ENCODE measurements at regions not wholly inside any gene's neighbourhood (a gene's known extent, or its start where the extent isn't known, plus 50 kb on each side); places are given as distances from the start of the nearest gene placed in this dataset.

- H3K27me3 Mint-ChIP-seq (ENCODE audit: insufficient read depth, low read depth, poor library complexity) = peaks cover 3% of the 10 kb centered on the region
- DNase-seq (ENCODE audit: low spot score) (no peak), ATAC-seq (no peak)
- Histone ChIP-seq H4K20me1 (replicated peaks; ENCODE audit: insufficient read depth) (no peaks in the 10 kb centered on the region), H3K27me3 (ENCODE audit: insufficient read depth) (no peaks in the 10 kb centered on the region), H3K4me1 (ENCODE audit: insufficient read depth) (no peaks in the 10 kb centered on the region), H3K79me2 (replicated peaks; ENCODE audit: insufficient read depth) (no peaks in the 10 kb centered on the region), H3K27ac (ENCODE audit: low read depth) (no peak overlapping the region), H3K36me3 (ENCODE audit: insufficient read depth) (no peaks in the 10 kb centered on the region), H3F3A (replicated peaks; ENCODE audit: low read depth) (no peaks in the 10 kb centered on the region), H3K9me2 (ENCODE audit: insufficient read depth) (no peaks in the 10 kb centered on the region), H3K4me3 (no peak overlapping the region), H3K4me2 (no peak overlapping the region), H2AFZ (no peak overlapping the region)
- no peaks in the 10 kb centered on the region for H3K9me3 Mint-ChIP-seq
- no peak for TF ChIP-seq ZNF114 (CRISPR knock-in tag; IDR thresholded peaks at IDR 0.05)
- TF ChIP-seq EZH2 (IDR thresholded peaks at IDR 0.05; ENCODE audit: low read depth, unreplicated experiment) = no peak
- no peak overlapping the region for H3K27ac Mint-ChIP-seq
- H3K36me3 Mint-ChIP-seq (ENCODE audit: low read depth) = no peaks in the 10 kb centered on the region
- H3K4me1 Mint-ChIP-seq = no peaks in the 10 kb centered on the region
- H3K4me3 Mint-ChIP-seq = no peak overlapping the region
Measured at GRCh38 chr14:42814817-42815216, 1208.1 kb downstream of the LRFN5 start.

- H3K9me3 Mint-ChIP-seq = no peaks in the 10 kb centered on the region
- H3K27ac Mint-ChIP-seq = no peak overlapping the region
- peaks cover 4% of the 10 kb centered on the region; the same call in 1 of the 2 replicates for H3K9me2 ChIP-seq (ENCODE audit: insufficient read depth)
- no peak overlapping the region for H3K4me3 Mint-ChIP-seq
- H3K27me3 Mint-ChIP-seq (ENCODE audit: insufficient read depth, low read depth, poor library complexity) = peaks cover 3% of the 10 kb centered on the region
- ATAC-seq (no peak), DNase-seq (ENCODE audit: low spot score) (no peak)
- H4K20me1 ChIP-seq (replicated peaks; ENCODE audit: insufficient read depth) = no peaks in the 10 kb centered on the region
- TF ChIP-seq REST (IDR thresholded peaks at IDR 0.05; ENCODE audit: unreplicated experiment) (no peak), ZNF462 (CRISPR knock-in tag; IDR thresholded peaks at IDR 0.05) (no peak), ZNF114 (CRISPR knock-in tag; IDR thresholded peaks at IDR 0.05) (no peak), CTCF (conservative IDR thresholded peaks at IDR 0.05; ENCODE audit: low read depth in 2 of 2) (no peak)
- no peaks in the 10 kb centered on the region for H3K79me2 ChIP-seq (replicated peaks; ENCODE audit: insufficient read depth)
- H3K4me3 ChIP-seq = no peak overlapping the region
- no peak overlapping the region for H3K4me2 ChIP-seq
- peak overlapping the region; percentile 53 for H2AFZ ChIP-seq
- H3F3A ChIP-seq (replicated peaks; ENCODE audit: low read depth) = no peaks in the 10 kb centered on the region
- H3K27me3 ChIP-seq (ENCODE audit: insufficient read depth) = no peaks in the 10 kb centered on the region
- H3K36me3 ChIP-seq (ENCODE audit: insufficient read depth) = no peaks in the 10 kb centered on the region
- H3K36me3 Mint-ChIP-seq (ENCODE audit: low read depth) = no peaks in the 10 kb centered on the region
- H3K4me1 ChIP-seq (ENCODE audit: insufficient read depth) = peaks cover 7% of the 10 kb centered on the region; the same call in 1 of the 2 replicates
- H3K4me1 Mint-ChIP-seq = peaks cover 10% of the 10 kb centered on the region
- no peak overlapping the region for H3K27ac ChIP-seq (ENCODE audit: low read depth)
Measured at GRCh38 chr14:42806909-42807315, 1200.2 kb downstream of the LRFN5 start.

Data from GM23338 (cell line).